Right atrium auricular region (tissue), 2 donors: ENCODE measurements at regions not wholly inside any gene's neighbourhood (a gene's known extent, or its start where the extent isn't known, plus 50 kb on each side); places are given as distances from the start of the nearest gene placed in this dataset.

Experiments used
- DNase-seq: peaks from one replicate; pipeline ENCODE4 v3.0.0-alpha.2; 2019; ENCODE audit warnings: low spot score
- H3K27ac ChIP-seq, 2 donors: fragments of 200-600 bp; sonication (generic); 1 replicate in 1 of 2; 2 replicates in 1 of 2; pipeline ENCODE4 v1.5.1; 2016 to 2019
- H3K27me3 ChIP-seq, 2 donors: fragments of 200-600 bp; sonication (generic); one replicate each; pipeline versions ENCODE4 v1.5.1 to v1.6.0; 2017 to 2019
- H3K36me3 ChIP-seq: fragments of 200-600 bp; sonication (generic); one replicate; pipeline ENCODE4 v1.5.1; 2016
- H3K4me1 ChIP-seq, 2 donors: fragments of 200-600 bp; sonication (generic); one replicate each; pipeline versions ENCODE4 v1.5.1 to v1.6.0; 2017 to 2019
- H3K4me3 ChIP-seq, 2 donors: fragments of 200-600 bp; sonication (generic); 1 replicate in 1 of 2; 2 replicates in 1 of 2; pipeline ENCODE4 v1.5.1; 2017 to 2019; ENCODE audit warnings: mild to moderate bottlenecking in 1 of 2, moderate library complexity in 1 of 2
- H3K9me3 ChIP-seq, 2 donors: fragments of 200-600 bp; sonication (generic); one replicate each; pipeline ENCODE4 v1.5.1; 2019
- TF ChIP-seq, protein P1 (sequence below), 2 donors: fragments of 200-600 bp; sonication (generic); IDR thresholded peaks; one replicate each; pipeline ENCODE4 v1.5.1; 2019; ENCODE audit warnings: antibody characterized with exemption in 2 of 2

DNA sequence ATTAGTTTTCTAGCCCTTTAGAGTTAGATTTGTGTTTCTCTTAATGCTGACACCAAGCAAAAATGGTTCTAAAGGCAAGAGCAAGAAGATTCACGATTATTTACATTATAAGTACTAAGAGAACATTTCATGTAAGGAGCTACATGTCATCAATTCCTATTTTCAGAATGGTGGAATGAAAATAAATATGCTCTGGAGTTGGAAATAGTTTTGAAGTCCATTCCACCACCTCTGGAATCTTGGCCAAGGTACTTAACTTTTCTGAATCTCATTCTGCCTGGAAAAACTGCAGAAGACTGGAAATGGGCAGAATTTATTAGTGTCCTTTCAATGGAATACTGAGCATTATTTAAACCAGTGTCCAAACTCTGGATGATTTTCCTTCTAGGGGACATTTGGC, 125.1 kb upstream of the RAB11FIP2 start:
- H3K27me3 ChIP-seq: no peaks in the 10 kb centered on the region
- no peak overlapping the region for H3K27ac ChIP-seq
- H3K4me3 ChIP-seq: no peak overlapping the region
- H3K4me1 ChIP-seq: no peaks in the 10 kb centered on the region
- no peaks in the 10 kb centered on the region for H3K36me3 ChIP-seq
- peaks cover 0 to 11% of the 10 kb centered on the region in 2 donors for H3K9me3 ChIP-seq
- TF ChIP-seq, protein P1, sequence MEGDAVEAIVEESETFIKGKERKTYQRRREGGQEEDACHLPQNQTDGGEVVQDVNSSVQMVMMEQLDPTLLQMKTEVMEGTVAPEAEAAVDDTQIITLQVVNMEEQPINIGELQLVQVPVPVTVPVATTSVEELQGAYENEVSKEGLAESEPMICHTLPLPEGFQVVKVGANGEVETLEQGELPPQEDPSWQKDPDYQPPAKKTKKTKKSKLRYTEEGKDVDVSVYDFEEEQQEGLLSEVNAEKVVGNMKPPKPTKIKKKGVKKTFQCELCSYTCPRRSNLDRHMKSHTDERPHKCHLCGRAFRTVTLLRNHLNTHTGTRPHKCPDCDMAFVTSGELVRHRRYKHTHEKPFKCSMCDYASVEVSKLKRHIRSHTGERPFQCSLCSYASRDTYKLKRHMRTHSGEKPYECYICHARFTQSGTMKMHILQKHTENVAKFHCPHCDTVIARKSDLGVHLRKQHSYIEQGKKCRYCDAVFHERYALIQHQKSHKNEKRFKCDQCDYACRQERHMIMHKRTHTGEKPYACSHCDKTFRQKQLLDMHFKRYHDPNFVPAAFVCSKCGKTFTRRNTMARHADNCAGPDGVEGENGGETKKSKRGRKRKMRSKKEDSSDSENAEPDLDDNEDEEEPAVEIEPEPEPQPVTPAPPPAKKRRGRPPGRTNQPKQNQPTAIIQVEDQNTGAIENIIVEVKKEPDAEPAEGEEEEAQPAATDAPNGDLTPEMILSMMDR (IDR thresholded peaks at IDR 0.05): no peak
- DNase-seq: no peak

DNA sequence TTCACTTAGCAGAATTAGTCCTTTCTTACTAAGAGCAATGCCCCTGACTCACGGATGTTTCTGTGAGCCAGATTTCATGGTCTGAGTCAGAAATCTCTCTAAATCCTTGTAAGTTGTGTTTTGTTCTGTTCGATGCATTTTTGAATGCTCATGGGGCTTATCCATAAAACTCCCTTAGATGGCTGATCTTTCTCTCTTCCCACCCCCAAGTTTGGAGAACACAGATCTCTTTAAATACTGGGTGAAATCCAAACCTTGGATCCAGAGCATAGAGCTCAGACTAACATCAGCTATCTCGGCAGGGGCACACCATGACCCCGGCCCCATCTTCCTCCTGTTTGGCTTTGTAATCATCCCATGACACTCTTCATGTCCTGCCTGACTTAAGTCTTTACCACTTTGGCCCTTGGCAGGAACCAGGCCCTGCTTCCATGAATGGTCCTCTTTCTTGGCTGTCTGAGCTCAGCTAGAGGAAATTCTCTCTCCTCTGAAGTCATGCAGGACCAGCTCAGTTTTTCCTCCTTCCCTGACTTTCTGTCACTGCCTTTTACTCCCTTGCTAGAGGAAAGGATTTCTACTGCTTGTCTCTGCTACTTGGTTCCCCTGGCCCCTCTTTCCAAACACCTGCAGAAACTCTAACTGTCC, 120.4 kb upstream of the RAB11FIP2 start:
- Histone ChIP-seq H3K4me1 (no peaks in the 10 kb centered on the region), H3K4me3 (no peak overlapping the region), H3K27ac (no peak overlapping the region), H3K9me3 (no peaks in the 10 kb centered on the region), H3K27me3 (no peaks in the 10 kb centered on the region), H3K36me3 (no peaks in the 10 kb centered on the region)
- TF ChIP-seq, protein P1 (IDR thresholded peaks at IDR 0.05): no peak
- DNase-seq: no peak

DNA sequence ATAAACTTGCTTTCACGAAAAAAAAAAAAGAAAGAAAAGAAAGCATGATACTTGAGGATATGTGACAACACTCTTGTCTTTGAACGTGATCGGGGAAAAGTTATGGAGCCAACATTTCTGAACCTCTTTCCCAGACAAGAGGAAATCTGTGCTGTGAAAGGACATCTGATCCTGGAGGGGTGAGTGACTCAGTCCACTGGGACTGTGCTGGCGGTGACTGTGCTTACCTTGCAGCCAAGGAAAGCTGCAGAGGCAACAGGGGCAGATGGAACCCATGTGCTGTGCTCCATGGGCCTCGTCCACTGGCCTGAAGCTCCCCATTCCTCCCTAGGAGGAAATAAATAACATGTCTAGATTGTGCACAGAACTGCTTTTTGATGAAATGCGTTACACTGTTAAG, 116.5 kb upstream of the RAB11FIP2 start:
- no peak for DNase-seq
- H3K4me3 ChIP-seq: no peak overlapping the region
- no peaks in the 10 kb centered on the region for H3K27me3 ChIP-seq
- no peaks in the 10 kb centered on the region for H3K9me3 ChIP-seq
- H3K4me1 ChIP-seq: no peaks in the 10 kb centered on the region
- TF ChIP-seq, protein P1 (IDR thresholded peaks at IDR 0.05): no peak
- no peak overlapping the region for H3K27ac ChIP-seq
- H3K36me3 ChIP-seq: no peaks in the 10 kb centered on the region

DNA sequence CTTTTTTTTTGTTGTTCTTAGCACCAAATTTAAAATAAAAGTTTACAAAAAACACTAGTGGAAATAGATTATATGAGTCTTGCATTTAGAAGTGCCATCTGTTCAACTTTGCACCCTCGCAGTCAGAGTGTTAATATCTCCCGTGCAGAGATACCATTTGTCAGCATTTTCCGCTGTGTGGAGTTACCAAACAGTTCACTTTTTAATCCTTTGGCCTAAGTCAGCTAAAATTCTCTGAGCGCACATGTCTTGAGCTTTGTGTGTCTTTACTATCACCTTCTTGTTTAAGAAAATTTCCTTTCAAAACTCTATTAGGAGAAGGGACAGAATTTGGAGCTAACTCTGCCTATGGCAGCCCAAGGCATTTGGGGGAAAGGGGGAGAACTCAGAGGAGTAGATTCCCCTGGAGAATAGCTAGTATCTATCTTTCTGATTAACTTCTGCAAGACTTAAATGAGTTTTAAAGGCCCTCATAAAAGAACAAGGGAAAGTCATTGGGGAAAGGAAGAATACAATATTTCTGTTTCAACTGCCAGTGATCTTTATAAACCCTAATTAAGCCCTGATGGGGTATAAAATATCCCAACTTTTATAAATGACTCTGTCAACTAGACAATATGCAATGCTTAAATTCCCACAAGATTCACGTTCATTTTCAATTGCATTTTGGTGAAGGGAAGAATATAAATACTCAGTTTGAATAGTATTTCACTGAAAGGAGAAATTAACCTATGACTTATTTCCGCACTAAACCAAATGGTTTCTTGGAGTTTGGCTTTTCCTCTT, 114.9 kb upstream of the RAB11FIP2 start:
- H3K27me3 ChIP-seq: no peaks in the 10 kb centered on the region
- no peak overlapping the region for H3K4me3 ChIP-seq
- TF ChIP-seq, protein P1 (IDR thresholded peaks at IDR 0.05): no peak
- no peaks in the 10 kb centered on the region for H3K9me3 ChIP-seq
- DNase-seq: no peak
- no peak overlapping the region for H3K27ac ChIP-seq
- no peaks in the 10 kb centered on the region for H3K36me3 ChIP-seq
- no peaks in the 10 kb centered on the region for H3K4me1 ChIP-seq

DNA sequence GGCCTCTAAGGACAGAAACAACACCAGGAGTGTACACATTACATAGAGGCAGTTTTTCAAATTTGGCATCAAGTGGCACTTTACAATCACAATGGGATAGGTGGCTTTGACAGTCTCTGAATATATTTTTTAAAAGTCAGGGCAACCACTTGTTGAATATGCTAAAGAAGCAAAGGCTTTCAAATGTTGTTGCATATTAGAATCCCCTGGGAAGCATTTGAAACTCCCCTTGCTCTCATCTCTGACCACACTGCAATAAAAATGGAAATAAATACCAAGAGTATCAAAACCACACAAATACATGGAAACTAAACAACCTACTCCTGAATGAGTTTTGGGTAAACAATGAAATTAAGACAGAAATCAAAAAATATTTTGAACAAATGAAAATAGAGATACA, 106.5 kb upstream of the RAB11FIP2 start:
- no peak overlapping the region for H3K27ac ChIP-seq
- no peak overlapping the region for H3K4me3 ChIP-seq
- no peaks in the 10 kb centered on the region for H3K27me3 ChIP-seq
- peaks cover 0 to 7% of the 10 kb centered on the region in 2 donors for H3K9me3 ChIP-seq
- TF ChIP-seq, protein P1 (IDR thresholded peaks at IDR 0.05): no peak
- H3K36me3 ChIP-seq: no peaks in the 10 kb centered on the region
- H3K4me1 ChIP-seq: no peaks in the 10 kb centered on the region
- no peak for DNase-seq
